HL-60 (cell line): ENCODE measurements at regions not wholly inside any gene's neighbourhood (a gene's known extent, or its start where the extent isn't known, plus 50 kb on each side); places are given as distances from the start of the nearest gene placed in this dataset.

Experiments
- DNase-seq, 2 experiments: peaks; one replicate each; pipeline ENCODE4 v3.0.0-alpha.2; 2010 to 2020; ENCODE audit warnings: low read depth in 1 of 2, low spot score in 1 of 2
- H3K27ac ChIP-seq: fragments of 250-450 bp; sonication (Bioruptor Pico); replicated peaks from 2 replicates; pipeline ENCODE4 v1.5.1; 2020; ENCODE audit warnings: mild to moderate bottlenecking, moderate library complexity
- H3K27me3 ChIP-seq: fragments of 250-450 bp; sonication (Bioruptor Pico); 2 replicates; pipeline ENCODE4 v1.5.1; 2021; ENCODE audit warnings: mild to moderate bottlenecking, moderate library complexity; ENCODE audit not compliant: insufficient read depth, poor library complexity, severe bottlenecking
- H3K4me3 ChIP-seq: replicated peaks from 2 replicates; pipeline ENCODE4 v1.5.1; 2011; ENCODE audit warnings: mild to moderate bottlenecking, control low read depth, low read length; ENCODE audit not compliant: insufficient read depth
- GABPA ChIP-seq: IDR thresholded peaks from 2 replicates; pipeline ENCODE4 v1.6.1; 2012; ENCODE audit warnings: low read depth
- POLR2AphosphoS5 ChIP-seq: IDR thresholded peaks from 2 replicates; pipeline ENCODE4 v1.6.1; 2012; ENCODE audit warnings: low read depth
- SPI1 ChIP-seq: IDR thresholded peaks from 2 replicates; pipeline ENCODE4 v1.6.1; 2012; ENCODE audit warnings: low read depth, mild to moderate bottlenecking, borderline replicate concordance
- TF ChIP-seq, protein P1 (sequence below): IDR thresholded peaks from 2 replicates; pipeline ENCODE4 v1.6.1; 2012; ENCODE audit warnings: low read depth; ENCODE audit not compliant: insufficient replicate concordance
- TF ChIP-seq, protein P2 (sequence below): IDR thresholded peaks from one replicate; pipeline ENCODE4 v1.5.1; 2011; ENCODE audit warnings: low read length, control low read depth, inconsistent platforms; ENCODE audit not compliant: insufficient read depth

- Histone ChIP-seq H3K4me3 (no peak overlapping the region), H3K27me3 (peaks cover 4% of the 10 kb centered on the region), H3K27ac (no peak overlapping the region)
- TF ChIP-seq SPI1 (no peak), GABPA (no peak), POLR2AphosphoS5 (no peak)
- TF ChIP-seq, protein P1, sequence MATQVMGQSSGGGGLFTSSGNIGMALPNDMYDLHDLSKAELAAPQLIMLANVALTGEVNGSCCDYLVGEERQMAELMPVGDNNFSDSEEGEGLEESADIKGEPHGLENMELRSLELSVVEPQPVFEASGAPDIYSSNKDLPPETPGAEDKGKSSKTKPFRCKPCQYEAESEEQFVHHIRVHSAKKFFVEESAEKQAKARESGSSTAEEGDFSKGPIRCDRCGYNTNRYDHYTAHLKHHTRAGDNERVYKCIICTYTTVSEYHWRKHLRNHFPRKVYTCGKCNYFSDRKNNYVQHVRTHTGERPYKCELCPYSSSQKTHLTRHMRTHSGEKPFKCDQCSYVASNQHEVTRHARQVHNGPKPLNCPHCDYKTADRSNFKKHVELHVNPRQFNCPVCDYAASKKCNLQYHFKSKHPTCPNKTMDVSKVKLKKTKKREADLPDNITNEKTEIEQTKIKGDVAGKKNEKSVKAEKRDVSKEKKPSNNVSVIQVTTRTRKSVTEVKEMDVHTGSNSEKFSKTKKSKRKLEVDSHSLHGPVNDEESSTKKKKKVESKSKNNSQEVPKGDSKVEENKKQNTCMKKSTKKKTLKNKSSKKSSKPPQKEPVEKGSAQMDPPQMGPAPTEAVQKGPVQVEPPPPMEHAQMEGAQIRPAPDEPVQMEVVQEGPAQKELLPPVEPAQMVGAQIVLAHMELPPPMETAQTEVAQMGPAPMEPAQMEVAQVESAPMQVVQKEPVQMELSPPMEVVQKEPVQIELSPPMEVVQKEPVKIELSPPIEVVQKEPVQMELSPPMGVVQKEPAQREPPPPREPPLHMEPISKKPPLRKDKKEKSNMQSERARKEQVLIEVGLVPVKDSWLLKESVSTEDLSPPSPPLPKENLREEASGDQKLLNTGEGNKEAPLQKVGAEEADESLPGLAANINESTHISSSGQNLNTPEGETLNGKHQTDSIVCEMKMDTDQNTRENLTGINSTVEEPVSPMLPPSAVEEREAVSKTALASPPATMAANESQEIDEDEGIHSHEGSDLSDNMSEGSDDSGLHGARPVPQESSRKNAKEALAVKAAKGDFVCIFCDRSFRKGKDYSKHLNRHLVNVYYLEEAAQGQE, result no peak
- TF ChIP-seq, protein P2, sequence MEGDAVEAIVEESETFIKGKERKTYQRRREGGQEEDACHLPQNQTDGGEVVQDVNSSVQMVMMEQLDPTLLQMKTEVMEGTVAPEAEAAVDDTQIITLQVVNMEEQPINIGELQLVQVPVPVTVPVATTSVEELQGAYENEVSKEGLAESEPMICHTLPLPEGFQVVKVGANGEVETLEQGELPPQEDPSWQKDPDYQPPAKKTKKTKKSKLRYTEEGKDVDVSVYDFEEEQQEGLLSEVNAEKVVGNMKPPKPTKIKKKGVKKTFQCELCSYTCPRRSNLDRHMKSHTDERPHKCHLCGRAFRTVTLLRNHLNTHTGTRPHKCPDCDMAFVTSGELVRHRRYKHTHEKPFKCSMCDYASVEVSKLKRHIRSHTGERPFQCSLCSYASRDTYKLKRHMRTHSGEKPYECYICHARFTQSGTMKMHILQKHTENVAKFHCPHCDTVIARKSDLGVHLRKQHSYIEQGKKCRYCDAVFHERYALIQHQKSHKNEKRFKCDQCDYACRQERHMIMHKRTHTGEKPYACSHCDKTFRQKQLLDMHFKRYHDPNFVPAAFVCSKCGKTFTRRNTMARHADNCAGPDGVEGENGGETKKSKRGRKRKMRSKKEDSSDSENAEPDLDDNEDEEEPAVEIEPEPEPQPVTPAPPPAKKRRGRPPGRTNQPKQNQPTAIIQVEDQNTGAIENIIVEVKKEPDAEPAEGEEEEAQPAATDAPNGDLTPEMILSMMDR, result no peak
- DNase-seq, result no peak
Measured at GRCh38 chr6:99121748-99122147, 174.0 kb upstream of the FBXL4 start.

GRCh38 chr6:99120641-99121040, 172.9 kb upstream of the FBXL4 start:
- TF ChIP-seq, protein P1, result no peak
- TF ChIP-seq, protein P2, result no peak
- no peak for TF ChIP-seq POLR2AphosphoS5
- TF ChIP-seq GABPA, result no peak
- TF ChIP-seq SPI1, result no peak
- H3K27ac ChIP-seq, result no peak overlapping the region
- H3K27me3 ChIP-seq, result peaks cover 7% of the 10 kb centered on the region
- no peak for DNase-seq
- H3K4me3 ChIP-seq, result no peak overlapping the region

DNA sequence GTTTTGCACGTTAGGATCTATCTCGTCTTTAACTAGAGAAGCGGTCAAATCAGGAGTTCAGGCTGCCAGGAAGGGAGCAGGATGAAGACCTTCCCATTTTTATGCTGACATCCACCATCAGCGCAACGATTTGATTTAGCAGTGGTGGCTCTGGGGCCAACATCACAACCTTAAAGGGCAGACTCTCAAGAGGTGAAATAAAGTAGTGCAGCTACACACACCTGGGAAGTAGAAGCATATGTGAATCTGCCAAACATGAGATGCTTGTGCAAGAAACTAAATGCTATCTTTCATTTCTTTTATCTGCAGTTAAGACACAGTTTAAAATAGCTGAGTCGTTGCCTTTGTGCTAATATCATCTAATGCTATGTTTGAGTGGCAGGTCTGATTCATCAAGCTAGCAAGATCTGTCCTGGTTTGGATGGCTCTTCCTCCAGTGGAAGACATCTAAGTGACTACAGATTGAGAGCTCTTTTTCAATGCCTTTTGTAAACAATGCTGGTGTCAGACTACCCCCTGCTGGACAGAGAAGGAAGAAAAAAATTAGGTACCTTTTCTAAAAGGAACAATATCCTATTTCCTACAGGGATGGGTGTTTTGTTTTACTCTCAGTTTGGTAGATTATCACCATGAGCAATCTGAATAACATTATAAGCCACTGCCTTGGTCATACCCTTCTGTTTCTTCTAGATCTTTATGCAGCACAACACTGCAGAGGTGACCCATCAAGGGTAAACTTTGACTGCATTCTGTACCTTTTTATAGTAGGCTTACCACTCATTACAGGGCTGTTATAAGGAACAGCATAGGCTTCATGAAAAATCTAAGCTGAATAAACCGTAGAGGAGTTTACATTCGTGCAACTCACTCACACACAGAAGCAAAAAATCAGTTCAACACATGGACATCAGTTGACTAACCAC, 171.6 kb upstream of the FBXL4 start:
- Histone ChIP-seq H3K27me3 (peaks cover 9% of the 10 kb centered on the region), H3K4me3 (no peak overlapping the region), H3K27ac (no peak overlapping the region)
- DNase-seq, result peak; percentile 5 to 37
- TF ChIP-seq GABPA, result no peak
- TF ChIP-seq, protein P1, result no peak
- no peak for TF ChIP-seq SPI1
- TF ChIP-seq, protein P2, result peak; percentile 43
